Upper lobe of right lung (tissue), 1 donor: ENCODE measurements at regions not wholly inside any gene's neighbourhood (a gene's known extent, or its start where the extent isn't known, plus 50 kb on each side); places are given as distances from the start of the nearest gene placed in this dataset.

ENCODE experiments used
- ATAC-seq: fragments of 200-7000 bp; cut with Tn5 transposase; one replicate; pipeline ENCODE4 v1.9.1; 2020; ENCODE audit warnings: mild to moderate bottlenecking, moderate library complexity
- DNase-seq: peaks from one replicate; pipeline ENCODE4 v3.0.0-alpha.2; 2020
- H3K27ac ChIP-seq: fragments of 200-600 bp; one replicate; pipeline ENCODE4 v1.8.0; 2022
- H3K27me3 ChIP-seq: fragments of 200-600 bp; one replicate; pipeline ENCODE4 v1.8.0; 2022; ENCODE audit warnings: mild to moderate bottlenecking
- H3K36me3 ChIP-seq: fragments of 200-600 bp; one replicate; pipeline ENCODE4 v1.8.0; 2022
- H3K4me1 ChIP-seq: fragments of 200-600 bp; one replicate; pipeline ENCODE4 v1.8.0; 2022
- H3K4me3 ChIP-seq: fragments of 200-600 bp; one replicate; pipeline ENCODE4 v1.8.0; 2022; ENCODE audit warnings: mild to moderate bottlenecking
- H3K9me3 ChIP-seq: fragments of 200-600 bp; one replicate; pipeline ENCODE4 v1.8.0; 2022
- intact Hi-C: fragments of 100-400 bp; cut with DNase I; formaldehyde crosslinking; loops from one replicate; pipeline ENCODE4 v1.11.0; 2022
- TF ChIP-seq, protein P1 (sequence below): fragments of 200-600 bp; IDR thresholded peaks from one replicate; pipeline ENCODE4 v1.8.0; 2022; ENCODE audit warnings: antibody characterized with exemption
- donor health status: DM: no; HTN: yes; CAD: no; lungs with severe emphysema.

DNA sequence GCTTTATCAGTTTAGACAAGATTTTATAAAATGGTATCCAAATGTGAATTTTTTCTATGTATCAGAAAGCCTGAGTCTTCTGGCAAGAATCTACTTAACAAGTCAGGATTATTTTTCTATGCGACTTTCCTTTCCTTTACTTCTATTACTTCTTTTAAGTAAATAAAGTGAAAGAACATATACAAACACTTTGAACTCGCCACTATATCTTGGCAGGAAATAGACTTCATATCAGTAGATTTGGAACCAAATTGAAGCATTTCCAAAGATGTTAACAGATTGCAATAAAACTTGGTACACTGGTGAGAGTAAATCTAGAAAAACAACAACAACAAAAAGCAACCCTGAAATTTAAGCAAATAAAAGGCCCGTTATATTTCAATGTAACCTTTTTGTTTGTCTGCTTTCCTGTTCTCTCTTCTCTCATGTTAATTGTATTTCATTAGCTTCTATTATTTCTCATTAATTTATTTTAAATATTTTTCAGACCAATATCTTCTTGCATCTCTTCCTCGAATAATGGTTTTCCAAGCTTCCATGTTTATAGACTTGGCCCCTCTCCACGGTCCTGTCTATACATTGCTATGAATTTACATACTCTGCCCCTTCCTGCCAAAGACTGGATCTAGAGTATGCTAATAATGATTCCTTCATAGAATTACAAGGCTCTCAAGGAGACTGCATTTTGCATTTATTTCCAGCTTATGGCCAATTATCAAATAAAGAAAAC is 843.6 kb downstream of the ADGRL2 start:
- Histone ChIP-seq H3K27me3 (no peaks in the 10 kb centered on the region), H3K27ac (no peak overlapping the region), H3K36me3 (no peaks in the 10 kb centered on the region), H3K4me3 (no peak overlapping the region), H3K9me3 (no peaks in the 10 kb centered on the region), H3K4me1 (no peaks in the 10 kb centered on the region)
- intact Hi-C loops: no loop called here
- TF ChIP-seq, protein P1, sequence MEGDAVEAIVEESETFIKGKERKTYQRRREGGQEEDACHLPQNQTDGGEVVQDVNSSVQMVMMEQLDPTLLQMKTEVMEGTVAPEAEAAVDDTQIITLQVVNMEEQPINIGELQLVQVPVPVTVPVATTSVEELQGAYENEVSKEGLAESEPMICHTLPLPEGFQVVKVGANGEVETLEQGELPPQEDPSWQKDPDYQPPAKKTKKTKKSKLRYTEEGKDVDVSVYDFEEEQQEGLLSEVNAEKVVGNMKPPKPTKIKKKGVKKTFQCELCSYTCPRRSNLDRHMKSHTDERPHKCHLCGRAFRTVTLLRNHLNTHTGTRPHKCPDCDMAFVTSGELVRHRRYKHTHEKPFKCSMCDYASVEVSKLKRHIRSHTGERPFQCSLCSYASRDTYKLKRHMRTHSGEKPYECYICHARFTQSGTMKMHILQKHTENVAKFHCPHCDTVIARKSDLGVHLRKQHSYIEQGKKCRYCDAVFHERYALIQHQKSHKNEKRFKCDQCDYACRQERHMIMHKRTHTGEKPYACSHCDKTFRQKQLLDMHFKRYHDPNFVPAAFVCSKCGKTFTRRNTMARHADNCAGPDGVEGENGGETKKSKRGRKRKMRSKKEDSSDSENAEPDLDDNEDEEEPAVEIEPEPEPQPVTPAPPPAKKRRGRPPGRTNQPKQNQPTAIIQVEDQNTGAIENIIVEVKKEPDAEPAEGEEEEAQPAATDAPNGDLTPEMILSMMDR: no peak
- no peak for DNase-seq
- ATAC-seq: no peak

DNA sequence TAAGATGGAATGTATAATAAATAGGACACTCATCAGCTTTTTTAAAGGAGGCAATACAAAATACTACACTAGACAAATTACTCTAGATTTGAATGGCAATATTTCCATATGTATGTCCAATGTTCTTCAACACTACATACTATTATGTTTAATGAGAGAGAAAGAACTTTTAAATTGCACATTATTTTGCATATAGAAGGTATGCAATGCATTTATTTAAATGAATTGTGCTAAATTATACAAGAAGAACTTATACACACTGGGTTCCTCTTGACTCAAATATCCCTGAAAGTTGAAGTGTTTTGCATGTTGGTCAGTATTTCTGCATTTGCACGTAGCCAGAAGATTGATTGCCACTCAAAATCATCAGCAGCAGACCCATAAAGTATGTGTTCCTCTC is 839.6 kb downstream of the ADGRL2 start:
- Histone ChIP-seq H3K4me3 (no peak overlapping the region), H3K27ac (no peak overlapping the region), H3K27me3 (no peaks in the 10 kb centered on the region), H3K36me3 (no peaks in the 10 kb centered on the region), H3K9me3 (no peaks in the 10 kb centered on the region), H3K4me1 (no peaks in the 10 kb centered on the region)
- TF ChIP-seq, protein P1: no peak
- DNase-seq: no peak
- intact Hi-C loops: no loop called here
- no peak for ATAC-seq

DNA sequence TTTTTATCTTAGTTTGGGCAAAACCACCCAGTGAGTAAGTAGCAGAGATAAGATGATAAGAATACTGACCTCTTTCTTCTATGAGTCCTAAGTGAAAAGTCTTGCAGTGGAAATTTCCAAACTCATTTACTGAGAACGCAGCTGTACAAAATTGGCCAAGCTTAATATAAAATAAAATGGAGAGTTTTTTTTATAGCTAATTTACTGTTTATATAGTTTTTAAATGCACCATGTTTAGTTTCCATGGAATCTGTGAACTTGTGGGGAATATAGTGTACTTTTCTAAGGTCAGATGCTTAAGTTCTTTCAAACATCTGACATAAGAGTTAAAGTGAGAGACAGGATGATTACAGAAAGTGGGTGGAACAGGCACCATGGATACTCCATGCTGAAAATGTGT is 833.5 kb downstream of the ADGRL2 start:
- no peak overlapping the region for H3K4me3 ChIP-seq
- no peaks in the 10 kb centered on the region for H3K9me3 ChIP-seq
- intact Hi-C loops: no loop called here
- no peak overlapping the region for H3K27ac ChIP-seq
- H3K36me3 ChIP-seq: no peaks in the 10 kb centered on the region
- no peaks in the 10 kb centered on the region for H3K4me1 ChIP-seq
- TF ChIP-seq, protein P1: no peak
- no peaks in the 10 kb centered on the region for H3K27me3 ChIP-seq
- DNase-seq: no peak
- ATAC-seq: no peak

DNA sequence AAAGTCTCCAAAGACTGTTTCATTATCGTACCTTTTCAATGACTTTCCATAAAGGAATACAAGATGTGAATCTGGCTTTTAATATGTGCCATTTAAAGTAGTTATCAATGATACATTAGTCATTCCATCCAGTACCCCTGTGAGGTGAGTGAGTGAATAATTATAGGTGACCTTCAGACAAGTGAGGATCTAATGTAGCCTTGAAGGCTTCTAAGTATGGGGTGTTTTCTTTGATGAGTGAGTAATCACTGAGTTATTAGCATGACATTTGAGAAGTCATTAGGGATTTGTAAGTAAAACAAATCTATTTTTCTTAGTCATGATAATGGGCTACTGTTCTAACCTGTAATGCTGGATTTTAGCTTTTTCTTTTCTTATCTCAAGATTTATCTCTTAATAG is 831.4 kb downstream of the ADGRL2 start:
- no peaks in the 10 kb centered on the region for H3K9me3 ChIP-seq
- TF ChIP-seq, protein P1: no peak
- ATAC-seq (no peak), DNase-seq (no peak)
- no peak overlapping the region for H3K4me3 ChIP-seq
- intact Hi-C loops: no loop called here
- H3K27ac ChIP-seq: no peak overlapping the region
- no peaks in the 10 kb centered on the region for H3K27me3 ChIP-seq
- H3K36me3 ChIP-seq: no peaks in the 10 kb centered on the region
- no peaks in the 10 kb centered on the region for H3K4me1 ChIP-seq

DNA sequence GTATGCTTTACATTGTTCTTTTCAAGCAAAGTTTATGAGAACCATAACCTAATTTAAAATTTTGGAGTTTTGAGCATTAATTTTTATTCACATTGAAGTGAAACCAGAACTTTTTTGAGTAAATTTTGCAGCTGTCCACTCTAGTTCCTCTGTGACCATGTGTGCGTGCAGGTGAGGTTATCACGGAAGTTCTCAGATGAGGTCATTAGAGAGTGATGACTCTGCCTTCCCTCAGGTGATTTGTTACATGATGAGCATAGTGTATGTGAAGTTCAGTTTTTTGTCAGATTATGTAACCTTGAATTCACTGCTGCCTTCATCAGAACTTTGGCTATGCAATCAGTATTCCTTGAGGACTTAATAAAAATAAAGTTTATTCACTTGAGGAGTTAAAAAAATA is 828.2 kb downstream of the ADGRL2 start:
- H3K27ac ChIP-seq: no peak overlapping the region
- ATAC-seq (no peak), DNase-seq (no peak)
- no peak overlapping the region for H3K4me3 ChIP-seq
- H3K9me3 ChIP-seq: no peaks in the 10 kb centered on the region
- no peaks in the 10 kb centered on the region for H3K4me1 ChIP-seq
- TF ChIP-seq, protein P1: no peak
- intact Hi-C loops: no loop called here
- no peaks in the 10 kb centered on the region for H3K27me3 ChIP-seq
- no peaks in the 10 kb centered on the region for H3K36me3 ChIP-seq

DNA sequence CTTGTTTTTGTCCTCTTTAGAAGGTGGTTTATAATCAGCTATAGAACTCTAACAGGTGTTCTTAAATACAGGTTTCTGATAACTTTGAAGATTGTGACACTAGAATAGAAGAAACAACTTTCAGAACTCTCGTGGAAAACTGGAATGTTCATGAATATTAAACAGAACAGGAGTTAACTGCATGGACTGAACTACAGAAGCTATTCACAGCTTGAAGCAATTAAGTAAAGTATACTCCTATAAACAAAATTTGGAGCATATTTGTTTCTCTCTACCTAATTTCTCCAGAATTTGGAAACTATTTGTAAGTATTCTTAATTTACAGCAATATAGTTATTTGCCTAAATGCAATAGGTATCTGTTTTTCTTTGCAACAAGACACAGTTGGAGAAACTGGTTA is 824.8 kb downstream of the ADGRL2 start:
- H3K4me3 ChIP-seq: no peak overlapping the region
- H3K36me3 ChIP-seq: no peaks in the 10 kb centered on the region
- no peaks in the 10 kb centered on the region for H3K27me3 ChIP-seq
- DNase-seq (no peak), ATAC-seq (no peak)
- no peaks in the 10 kb centered on the region for H3K9me3 ChIP-seq
- TF ChIP-seq, protein P1: no peak
- no peak overlapping the region for H3K27ac ChIP-seq
- no peaks in the 10 kb centered on the region for H3K4me1 ChIP-seq
- intact Hi-C loops: no loop called here
